Kidney epithelial cell (primary cell): ENCODE measurements at regions not wholly inside any gene's neighbourhood (a gene's known extent, or its start where the extent isn't known, plus 50 kb on each side); places are given as distances from the start of the nearest gene placed in this dataset.

Source experiments
- DNase-seq: peaks from one replicate; pipeline ENCODE4 v3.0.0-alpha.2; 2010; ENCODE audit warnings: low read depth
- H3K27me3 ChIP-seq: 2 replicates; pipeline ENCODE4 v1.6.0; 2011; ENCODE audit warnings: low read length; ENCODE audit not compliant: control insufficient read depth, insufficient read depth
- H3K36me3 ChIP-seq: 2 replicates; pipeline ENCODE4 v1.5.1; 2011; ENCODE audit warnings: low read length; ENCODE audit not compliant: control insufficient read depth, insufficient read depth
- H3K4me3 ChIP-seq: 2 replicates; pipeline ENCODE4 v1.5.1; 2011; ENCODE audit warnings: low read depth, mild to moderate bottlenecking, control low read depth, low read length
- CTCF ChIP-seq: IDR thresholded peaks from 2 replicates; pipeline ENCODE4 v1.5.1; 2011; ENCODE audit warnings: mild to moderate bottlenecking, moderate library complexity, low read length, control low read depth, inconsistent platforms; ENCODE audit not compliant: insufficient read depth, poor library complexity, severe bottlenecking

- no peak for DNase-seq
- no peak for TF ChIP-seq CTCF
- no peaks in the 10 kb centered on the region for H3K36me3 ChIP-seq
- H3K4me3 ChIP-seq = no peak overlapping the region
- H3K27me3 ChIP-seq = no peaks in the 10 kb centered on the region
Measured at GRCh38 chr21:35854281-35854680, 206.0 kb downstream of the SETD4 start.

GRCh38 chr21:35853321-35854239 lies 206.7 kb downstream of the SETD4 start:
- no peaks in the 10 kb centered on the region for H3K36me3 ChIP-seq
- no peak for TF ChIP-seq CTCF
- no peak for DNase-seq
- no peak overlapping the region for H3K4me3 ChIP-seq
- no peaks in the 10 kb centered on the region for H3K27me3 ChIP-seq

GRCh38 chr21:35852820-35853219 lies 207.5 kb downstream of the SETD4 start:
- no peak for TF ChIP-seq CTCF
- Histone ChIP-seq H3K4me3 (no peak overlapping the region), H3K36me3 (no peaks in the 10 kb centered on the region), H3K27me3 (no peaks in the 10 kb centered on the region)
- DNase-seq = no peak

GRCh38 chr21:35850542-35851103 lies 209.7 kb downstream of the SETD4 start:
- Histone ChIP-seq H3K4me3 (no peak overlapping the region), H3K27me3 (no peaks in the 10 kb centered on the region), H3K36me3 (no peaks in the 10 kb centered on the region)
- no peak for TF ChIP-seq CTCF
- no peak for DNase-seq

- Histone ChIP-seq H3K27me3 (no peaks in the 10 kb centered on the region), H3K36me3 (no peaks in the 10 kb centered on the region), H3K4me3 (no peak overlapping the region)
- DNase-seq = no peak
- no peak for TF ChIP-seq CTCF
Measured at GRCh38 chr21:35850029-35850428, 210.3 kb downstream of the SETD4 start.

GRCh38 chr21:35849144-35849543 lies 211.2 kb downstream of the SETD4 start:
- Histone ChIP-seq H3K36me3 (no peaks in the 10 kb centered on the region), H3K4me3 (no peak overlapping the region), H3K27me3 (no peaks in the 10 kb centered on the region)
- DNase-seq = no peak
- no peak for TF ChIP-seq CTCF
